ENCODE measurements at regions not wholly inside any gene's neighbourhood (a gene's known extent, or its start where the extent isn't known, plus 50 kb on each side); places are given as distances from the start of the nearest gene placed in this dataset.

- no peak for TF ChIP-seq NR2F6 (IDR thresholded peaks at IDR 0.05)
- no peak for TF ChIP-seq NR2F6 (CRISPR knock-in tag; IDR thresholded peaks at IDR 0.05)
- TF ChIP-seq ZBTB7A (CRISPR knock-in tag; IDR thresholded peaks at IDR 0.05), result no peak
- no peak for TF ChIP-seq BHLHE40 (IDR thresholded peaks at IDR 0.05; ENCODE audit: low read length)
- TF ChIP-seq ZFAT (CRISPR knock-in tag; conservative IDR thresholded peaks at IDR 0.05), result no peak
- TF ChIP-seq ZNF660 (CRISPR knock-in tag; IDR thresholded peaks at IDR 0.05; ENCODE audit: borderline replicate concordance, low read depth), result no peak
- TF ChIP-seq, protein P1, sequence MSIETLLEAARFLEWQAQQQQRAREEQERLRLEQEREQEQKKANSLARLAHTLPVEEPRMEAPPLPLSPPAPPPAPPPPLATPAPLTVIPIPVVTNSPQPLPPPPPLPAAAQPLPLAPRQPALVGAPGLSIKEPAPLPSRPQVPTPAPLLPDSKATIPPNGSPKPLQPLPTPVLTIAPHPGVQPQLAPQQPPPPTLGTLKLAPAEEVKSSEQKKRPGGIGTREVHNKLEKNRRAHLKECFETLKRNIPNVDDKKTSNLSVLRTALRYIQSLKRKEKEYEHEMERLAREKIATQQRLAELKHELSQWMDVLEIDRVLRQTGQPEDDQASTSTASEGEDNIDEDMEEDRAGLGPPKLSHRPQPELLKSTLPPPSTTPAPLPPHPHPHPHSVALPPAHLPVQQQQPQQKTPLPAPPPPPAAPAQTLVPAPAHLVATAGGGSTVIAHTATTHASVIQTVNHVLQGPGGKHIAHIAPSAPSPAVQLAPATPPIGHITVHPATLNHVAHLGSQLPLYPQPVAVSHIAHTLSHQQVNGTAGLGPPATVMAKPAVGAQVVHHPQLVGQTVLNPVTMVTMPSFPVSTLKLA (IDR thresholded peaks at IDR 0.05), result no peak
- TF ChIP-seq ARNTL (CRISPR knock-in tag; IDR thresholded peaks at IDR 0.05), result no peak
- no peak for TF ChIP-seq SNRNP70 (IDR thresholded peaks at IDR 0.05; ENCODE audit: low read depth, low read length)
- no peak for TF ChIP-seq EZH2 (conservative IDR thresholded peaks at IDR 0.05; ENCODE audit: low read depth, low read length)
- TF ChIP-seq ZFP36 (IDR thresholded peaks at IDR 0.05; ENCODE audit: borderline replicate concordance, low read depth, low read length, partially characterized antibody), result no peak
- no peak for TF ChIP-seq RAD21 (CRISPR knock-in tag; IDR thresholded peaks at IDR 0.05)
- TF ChIP-seq, protein P2, sequence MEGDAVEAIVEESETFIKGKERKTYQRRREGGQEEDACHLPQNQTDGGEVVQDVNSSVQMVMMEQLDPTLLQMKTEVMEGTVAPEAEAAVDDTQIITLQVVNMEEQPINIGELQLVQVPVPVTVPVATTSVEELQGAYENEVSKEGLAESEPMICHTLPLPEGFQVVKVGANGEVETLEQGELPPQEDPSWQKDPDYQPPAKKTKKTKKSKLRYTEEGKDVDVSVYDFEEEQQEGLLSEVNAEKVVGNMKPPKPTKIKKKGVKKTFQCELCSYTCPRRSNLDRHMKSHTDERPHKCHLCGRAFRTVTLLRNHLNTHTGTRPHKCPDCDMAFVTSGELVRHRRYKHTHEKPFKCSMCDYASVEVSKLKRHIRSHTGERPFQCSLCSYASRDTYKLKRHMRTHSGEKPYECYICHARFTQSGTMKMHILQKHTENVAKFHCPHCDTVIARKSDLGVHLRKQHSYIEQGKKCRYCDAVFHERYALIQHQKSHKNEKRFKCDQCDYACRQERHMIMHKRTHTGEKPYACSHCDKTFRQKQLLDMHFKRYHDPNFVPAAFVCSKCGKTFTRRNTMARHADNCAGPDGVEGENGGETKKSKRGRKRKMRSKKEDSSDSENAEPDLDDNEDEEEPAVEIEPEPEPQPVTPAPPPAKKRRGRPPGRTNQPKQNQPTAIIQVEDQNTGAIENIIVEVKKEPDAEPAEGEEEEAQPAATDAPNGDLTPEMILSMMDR (CRISPR knock-in tag; IDR thresholded peaks at IDR 0.05), result no peak
- TF ChIP-seq ZNF263 (CRISPR knock-in tag; IDR thresholded peaks at IDR 0.05), result no peak
Observed at GRCh38 chr15:87322265-87322664, 934.3 kb downstream of the NTRK3 start.

Measured in HepG2 (cell line).